Amniotic epithelial cell (primary cell): ENCODE measurements at regions not wholly inside any gene's neighbourhood (a gene's known extent, or its start where the extent isn't known, plus 50 kb on each side); places are given as distances from the start of the nearest gene placed in this dataset.

Experiments
- DNase-seq: peaks from one replicate; pipeline ENCODE4 v3.0.0-alpha.2; 2010; ENCODE audit warnings: low read depth

DNA sequence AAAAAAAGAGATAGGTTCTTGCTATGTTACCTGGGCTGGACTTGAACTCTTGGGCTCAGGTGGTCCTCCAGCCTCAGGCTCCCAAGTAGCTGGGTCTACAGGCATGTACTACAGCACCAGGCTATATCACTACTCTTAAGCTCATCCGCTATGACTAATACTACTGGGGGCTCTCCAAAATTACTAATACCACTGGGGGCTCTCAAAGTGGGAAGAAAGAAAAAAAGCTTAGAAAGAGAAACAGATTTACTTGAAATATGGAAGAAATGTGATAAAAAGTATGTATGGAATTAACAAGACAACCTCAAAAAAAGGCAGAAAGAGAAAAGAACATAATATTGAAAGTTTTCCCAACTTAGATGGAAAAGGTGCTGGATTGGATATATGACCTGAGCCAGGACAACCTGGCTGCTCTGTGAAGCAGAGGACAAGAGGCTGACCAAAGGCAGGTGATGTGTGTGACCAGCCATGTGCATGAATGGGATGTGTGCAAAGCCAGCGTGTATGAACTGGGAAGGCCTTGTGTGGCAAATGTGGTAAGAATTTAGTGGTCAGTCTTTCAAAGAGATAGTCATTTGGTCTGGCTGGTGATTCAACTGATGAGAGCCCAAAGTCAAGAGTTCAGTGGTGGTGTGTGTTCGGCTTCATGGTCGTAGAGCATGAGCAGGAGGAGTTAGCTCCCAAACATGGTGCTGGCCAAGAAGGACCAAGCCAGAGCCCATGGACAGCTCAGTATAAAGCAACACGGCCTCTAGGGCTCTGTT, 232.4 kb upstream of the KLF14 start:
- DNase-seq = peak; percentile 85

DNA sequence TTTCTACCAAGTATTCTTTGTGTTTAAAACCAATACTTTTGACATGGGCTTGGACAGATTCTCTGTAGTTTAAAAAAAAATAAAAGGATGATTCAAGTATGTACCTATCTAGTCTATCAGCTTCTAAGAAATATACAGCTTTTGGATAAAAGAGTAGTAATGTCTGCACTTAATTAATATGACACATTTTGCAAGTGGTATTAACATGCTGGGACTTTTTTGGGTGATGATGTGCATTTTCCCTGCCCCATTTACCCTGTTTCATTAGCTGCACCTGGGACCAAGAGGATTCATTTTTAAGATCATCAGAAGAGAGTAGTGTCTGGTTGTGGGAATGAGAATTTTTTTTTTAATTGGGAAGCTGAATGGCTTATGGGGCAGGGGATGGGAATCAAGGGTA, 236.2 kb upstream of the KLF14 start:
- no peak for DNase-seq

DNA sequence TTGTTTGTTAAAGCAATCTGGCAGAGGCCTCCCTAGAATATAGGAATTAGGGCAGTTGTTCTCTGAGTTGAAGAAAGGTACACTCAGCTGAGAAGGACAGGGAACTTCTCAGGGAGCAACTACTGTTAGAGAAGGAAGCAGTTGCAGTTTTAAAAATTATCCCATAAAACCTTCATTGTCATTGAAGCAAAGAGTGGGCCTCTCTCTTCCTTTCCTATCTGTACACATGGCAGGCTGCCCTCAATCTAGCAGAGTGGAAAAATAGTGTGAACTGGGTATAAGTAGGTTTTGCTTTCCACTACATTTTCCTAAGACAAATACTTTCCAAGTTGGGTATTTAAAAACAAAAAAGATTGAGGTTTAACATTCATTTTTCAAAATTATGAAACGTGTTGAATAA, 236.7 kb upstream of the KLF14 start:
- DNase-seq = no peak

DNA sequence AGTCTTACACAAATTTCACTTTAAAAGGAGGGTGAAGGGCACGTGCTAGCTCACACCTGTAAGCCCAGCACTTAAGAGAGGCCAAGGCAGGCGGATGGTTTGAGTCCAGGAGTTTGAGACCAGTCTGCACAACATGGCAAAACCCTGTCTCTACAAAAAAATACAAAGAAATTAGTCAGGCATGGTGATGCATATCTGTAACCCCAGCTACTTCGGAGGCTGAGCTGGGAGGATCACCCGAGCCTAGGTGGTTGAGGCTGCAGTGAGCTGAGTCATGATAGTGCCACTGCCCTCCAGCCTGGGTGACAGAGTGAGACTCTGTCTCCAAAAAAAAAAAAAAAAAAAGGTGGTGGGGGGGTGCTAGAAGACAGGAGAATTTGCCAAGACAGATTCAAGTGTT, 237.3 kb upstream of the KLF14 start:
- DNase-seq = no peak

DNA sequence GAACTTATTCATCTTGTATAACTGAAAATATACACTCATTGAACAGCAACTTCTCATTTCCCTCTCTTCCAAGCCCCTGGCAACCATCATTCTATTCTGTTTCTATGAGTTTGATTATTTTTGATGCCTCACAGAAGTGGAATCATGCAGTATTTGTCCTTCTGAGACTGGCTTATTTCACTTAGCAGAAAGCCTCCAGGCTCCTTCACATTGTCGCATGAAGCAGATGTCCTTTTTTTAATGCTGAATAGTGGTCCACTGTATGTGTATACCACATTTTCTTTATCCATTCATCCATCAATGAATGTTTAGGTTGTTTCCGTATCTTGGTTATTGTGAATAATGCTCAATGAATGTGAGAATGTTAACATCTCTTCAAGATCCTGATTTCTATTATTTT, 238.2 kb upstream of the KLF14 start:
- no peak for DNase-seq

DNA sequence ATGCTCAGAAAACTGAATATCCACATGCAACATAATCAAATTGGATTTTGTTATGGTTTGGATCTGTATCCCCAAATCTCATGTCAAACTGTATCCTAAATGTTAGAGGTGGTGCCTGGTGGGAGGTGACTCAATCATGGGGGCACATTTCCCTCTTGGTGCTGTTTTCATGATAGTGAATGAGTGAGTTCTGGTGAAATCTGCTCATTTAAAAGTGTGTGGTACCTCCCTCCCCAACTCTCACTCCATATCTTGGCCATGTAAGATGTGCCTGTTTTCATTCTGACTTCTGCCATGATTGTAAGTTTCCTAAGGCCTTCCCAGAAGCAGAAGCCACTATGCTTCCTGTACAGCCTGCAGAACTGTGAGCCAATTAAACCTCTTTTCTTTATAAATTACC, 239.6 kb upstream of the KLF14 start:
- no peak for DNase-seq

DNA sequence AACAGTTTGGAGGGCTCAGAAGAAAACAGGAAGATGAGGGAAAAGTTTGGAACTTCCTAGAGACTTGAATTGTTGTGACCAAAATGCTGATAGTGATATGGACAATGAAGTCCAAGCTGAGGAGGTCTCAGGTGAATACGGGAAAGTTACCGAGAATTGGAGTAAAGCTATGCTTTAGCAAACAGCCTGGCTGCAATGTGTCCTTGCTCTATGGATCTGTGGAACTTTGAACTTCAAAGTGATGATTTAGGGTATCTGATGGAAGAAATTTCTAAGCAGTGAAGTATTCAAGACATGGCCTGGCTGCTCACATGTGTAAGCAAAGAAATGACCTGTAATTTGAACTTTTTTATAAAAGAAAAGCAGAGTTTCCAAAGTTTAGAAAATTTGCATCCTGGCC, 240.2 kb upstream of the KLF14 start:
- no peak for DNase-seq

DNA sequence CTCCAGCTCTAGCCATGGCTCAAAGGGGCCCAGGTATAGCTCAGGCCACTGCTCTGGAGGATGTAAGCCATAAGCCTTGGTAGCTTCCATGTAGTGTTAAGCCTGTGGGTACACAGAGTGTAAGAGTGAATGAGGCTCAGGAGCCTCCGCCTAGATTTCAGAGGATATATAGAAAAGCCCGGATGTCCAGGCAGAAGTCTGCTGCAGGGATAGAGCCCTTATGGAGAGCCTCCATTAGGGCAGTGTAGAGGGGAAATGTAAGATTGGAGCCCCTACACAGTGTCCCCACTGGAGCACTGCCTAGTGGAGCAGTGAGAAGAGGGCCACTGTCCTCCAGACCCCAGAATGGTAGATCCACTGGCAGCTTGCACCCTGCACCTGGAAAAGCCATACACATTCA, 240.8 kb upstream of the KLF14 start:
- DNase-seq = no peak

DNA sequence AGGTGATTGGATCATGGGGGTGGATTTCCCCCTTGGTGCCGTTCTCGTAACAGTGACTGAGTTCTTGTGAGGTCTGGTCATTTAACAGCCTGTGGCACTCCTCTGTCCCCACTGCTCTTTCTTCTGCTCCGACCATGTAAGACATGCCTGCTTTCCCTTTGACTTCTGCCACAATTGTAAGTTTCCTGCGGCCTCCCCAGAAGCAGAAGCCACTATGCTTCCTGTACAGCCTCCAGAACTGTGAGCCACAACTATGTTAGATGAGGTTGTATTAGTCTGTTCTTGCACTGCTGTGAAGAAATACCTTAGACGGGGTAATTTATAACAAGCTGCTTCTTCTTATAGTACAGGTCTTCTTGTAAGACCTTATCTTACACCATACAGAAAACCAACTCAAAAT, 241.7 kb upstream of the KLF14 start:
- peak; percentile 25 for DNase-seq

DNA sequence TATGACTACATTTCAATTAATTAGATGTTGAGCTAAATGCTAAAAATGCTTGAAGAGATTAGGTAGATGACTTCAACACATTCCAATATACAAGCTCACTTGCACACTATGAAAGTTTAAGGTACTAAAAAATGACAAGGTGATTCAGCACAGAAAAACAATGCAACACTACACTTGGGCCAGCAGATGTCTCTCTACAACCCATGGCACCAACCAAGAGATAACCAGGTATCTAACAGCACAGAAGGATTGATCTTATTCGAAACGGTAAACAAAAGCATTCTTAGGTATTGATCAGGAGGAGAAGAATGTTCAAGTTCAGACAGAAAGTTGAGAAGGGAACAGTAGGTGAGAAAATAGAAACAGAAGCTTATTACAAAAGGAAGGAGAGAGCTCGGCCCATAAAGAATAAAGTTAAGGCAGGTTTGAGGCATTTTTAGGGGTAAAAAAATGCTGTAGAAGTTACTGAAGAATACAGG, 248.2 kb upstream of the KLF14 start:
- peak; percentile 61 for DNase-seq

DNA sequence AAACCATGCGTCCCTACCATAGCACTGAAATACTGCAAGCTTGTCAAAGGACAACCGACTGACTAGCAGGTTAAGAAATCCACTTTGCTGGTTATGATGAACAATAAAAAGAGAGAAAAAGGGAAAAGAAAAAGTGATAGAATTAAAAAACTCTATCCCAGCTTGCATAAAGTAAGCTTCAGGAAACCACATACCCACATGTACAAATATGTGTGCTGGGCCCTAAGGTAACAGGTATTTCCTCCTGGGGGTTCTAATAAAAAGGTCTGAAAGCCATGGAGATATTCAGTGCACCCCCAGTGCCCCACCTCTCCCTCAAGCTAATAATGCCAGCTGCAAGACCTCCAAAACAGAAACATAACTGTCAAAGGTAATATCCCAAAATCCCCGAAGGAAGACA, 248.6 kb upstream of the KLF14 start:
- DNase-seq = no peak

DNA sequence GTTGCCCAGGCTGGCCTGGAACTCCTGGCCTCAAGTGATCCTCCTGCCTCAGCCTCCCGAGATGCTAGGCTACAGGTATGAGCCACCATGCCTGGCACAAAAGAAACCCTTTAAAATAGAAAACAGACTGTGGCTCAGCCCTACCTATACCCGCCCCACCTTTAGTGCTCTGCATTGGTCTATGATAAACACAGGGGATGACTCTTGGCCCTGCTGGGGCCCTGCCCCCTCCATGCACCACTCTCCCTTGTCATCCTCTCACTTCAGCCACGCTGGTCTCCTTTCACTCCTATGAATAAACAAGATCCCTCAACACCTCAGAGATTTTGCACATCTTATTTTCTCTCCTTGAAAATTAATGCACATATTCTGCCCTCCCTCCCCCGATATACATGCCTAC, 251.4 kb upstream of the KLF14 start:
- no peak for DNase-seq

DNA sequence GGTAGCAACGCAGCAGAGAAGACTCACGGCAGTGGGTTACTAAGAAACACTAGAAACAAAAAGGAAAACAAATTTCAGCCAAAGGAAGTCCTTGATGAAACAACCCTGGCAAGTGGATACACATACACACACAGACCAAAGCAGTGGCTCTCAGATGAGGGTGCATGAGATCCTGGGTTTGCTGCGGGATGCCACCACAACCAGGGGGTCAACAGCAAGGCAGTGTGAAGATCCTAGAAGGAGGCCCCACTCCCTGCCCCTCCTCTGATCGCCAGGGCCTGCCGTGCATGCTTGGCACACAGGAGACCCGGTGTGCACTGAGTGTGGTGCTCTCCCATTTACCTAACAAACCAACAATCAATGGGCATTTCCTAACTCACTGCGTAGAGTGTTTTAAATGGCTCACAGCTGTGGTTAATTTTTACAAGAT, 252.3 kb upstream of the KLF14 start:
- no peak for DNase-seq

DNA sequence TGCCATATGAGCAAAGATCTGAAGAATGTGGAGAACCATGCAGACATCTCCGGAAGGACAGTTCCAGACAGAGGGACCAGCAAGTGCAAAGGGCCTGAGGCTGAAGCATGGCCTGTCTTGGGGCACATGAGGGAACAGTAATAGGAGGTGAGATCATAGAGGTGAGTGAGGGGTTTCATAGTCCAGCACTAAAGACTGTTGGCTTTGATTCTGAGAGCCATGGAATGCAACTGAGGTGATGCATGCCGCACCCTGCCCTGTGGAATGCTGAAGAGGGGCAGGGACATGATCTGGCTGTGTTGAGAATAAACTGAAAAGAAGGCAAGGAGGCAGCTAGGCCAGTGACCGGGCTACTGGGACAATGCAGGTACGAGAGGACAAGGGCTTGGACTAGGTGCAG, 253.1 kb upstream of the KLF14 start:
- DNase-seq = no peak

DNA sequence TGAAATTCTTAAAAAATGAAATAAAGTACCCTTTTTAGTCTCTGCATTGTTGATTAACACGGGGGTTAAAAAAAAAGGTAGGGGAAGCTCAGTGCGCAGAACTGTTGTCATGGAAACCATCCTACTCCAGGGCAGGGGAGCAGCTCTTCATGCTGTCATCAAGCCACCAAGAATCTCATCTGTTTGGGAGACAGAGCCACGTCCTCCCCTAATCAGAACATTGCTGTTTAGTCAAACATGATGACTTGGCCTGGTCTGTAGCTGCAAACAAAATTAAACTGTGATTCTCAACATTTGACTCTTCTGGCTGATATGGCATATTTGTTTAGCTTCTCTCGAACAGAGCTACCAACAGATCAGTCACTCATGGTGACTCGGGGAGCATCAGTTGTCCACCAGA, 254.4 kb upstream of the KLF14 start:
- DNase-seq = peak; percentile 36

DNA sequence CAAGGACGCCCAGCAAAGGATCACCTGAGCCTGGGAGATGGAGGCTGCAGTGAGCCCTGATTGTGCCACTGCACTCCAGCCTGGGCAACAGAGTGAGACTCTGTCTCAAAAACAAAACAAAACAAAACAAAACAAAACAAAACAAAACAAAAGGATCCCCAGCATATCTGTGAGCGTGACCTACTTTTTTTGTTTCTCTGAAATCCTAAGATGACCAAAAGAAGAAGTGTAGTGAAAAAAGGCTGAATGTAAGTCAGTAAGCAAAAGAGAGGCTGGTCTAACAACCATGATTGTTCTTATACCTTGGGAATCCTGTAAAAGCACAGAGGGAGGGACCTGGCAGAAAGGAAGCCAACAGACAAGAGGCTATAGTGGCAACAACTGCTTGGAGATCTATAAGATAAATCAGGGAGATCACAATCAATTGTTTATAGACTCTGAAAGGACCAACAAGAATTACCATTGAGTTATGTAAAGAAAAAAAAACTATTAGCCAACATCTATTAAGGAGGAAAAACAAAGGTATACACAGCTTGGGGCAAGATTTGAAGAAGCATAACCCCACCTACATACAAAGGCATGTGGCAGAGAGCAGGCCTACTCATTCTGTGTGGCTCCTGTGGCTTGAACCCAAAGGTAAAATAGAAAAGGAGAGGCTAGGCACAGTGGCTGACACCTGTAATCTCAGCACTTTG, 255.2 kb upstream of the KLF14 start:
- no peak for DNase-seq

DNA sequence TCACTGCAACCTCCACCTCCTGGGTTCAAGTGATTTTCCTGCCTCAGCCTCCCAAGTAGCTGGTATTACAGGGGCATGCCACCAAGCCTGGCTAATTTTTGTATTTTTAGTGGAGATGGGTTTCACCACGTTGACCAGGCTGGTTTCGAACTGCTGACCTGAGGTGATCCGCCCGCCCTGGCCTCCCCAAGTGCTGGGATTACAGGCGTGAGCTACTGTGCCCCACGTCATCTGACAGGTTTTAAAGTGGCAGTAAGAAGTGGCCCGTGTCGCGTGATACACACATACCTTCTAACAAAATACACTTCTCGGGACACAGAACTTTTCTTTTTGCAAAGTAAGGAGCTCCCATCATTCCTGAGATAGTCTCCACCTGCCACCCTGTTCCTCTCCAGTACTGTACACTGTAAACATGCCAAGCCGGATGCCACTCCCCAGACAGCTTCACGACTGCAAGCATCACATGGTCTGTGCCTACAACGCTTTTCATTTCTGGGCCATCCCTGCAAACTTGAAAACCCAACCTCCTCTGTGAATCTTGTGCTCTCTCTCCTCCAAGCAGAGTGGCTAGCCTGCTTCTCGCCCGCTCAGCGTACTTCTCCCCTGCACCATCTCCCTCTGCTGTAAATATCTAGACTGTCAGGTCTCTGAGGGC, 256.3 kb upstream of the KLF14 start:
- DNase-seq = no peak

DNA sequence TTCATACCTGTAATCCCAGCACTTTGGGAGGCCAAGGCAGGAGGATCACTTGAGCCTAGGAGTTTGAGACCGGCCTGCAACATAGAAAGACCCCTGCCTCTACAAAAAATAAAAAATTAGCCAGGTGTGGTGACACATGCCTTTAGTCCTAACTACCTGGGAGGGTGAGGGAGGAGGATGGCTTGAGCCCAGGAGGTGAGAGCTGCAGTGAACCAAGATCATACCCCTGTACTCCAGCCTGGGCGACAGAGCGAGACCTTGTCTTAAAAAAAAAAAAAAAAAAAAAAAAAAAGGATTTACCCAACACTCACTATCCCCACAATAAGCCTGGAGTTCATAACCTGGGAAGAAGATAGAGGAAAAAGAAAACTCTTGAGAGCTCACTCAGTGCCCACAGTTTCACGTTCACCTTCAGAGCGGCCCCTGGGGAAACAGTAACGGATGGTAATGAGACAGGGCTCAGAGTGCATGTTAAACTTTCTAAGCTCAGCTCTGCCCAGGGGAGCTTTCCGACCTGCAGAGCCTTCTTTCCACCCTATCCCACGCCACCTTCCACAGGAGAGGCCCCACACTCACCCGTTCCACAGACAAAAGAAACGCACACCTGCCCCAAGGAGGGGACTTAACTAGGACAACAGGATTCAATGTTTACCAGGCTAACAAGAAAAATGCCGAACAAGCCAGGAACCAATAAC, 259.8 kb upstream of the KLF14 start:
- no peak for DNase-seq

DNA sequence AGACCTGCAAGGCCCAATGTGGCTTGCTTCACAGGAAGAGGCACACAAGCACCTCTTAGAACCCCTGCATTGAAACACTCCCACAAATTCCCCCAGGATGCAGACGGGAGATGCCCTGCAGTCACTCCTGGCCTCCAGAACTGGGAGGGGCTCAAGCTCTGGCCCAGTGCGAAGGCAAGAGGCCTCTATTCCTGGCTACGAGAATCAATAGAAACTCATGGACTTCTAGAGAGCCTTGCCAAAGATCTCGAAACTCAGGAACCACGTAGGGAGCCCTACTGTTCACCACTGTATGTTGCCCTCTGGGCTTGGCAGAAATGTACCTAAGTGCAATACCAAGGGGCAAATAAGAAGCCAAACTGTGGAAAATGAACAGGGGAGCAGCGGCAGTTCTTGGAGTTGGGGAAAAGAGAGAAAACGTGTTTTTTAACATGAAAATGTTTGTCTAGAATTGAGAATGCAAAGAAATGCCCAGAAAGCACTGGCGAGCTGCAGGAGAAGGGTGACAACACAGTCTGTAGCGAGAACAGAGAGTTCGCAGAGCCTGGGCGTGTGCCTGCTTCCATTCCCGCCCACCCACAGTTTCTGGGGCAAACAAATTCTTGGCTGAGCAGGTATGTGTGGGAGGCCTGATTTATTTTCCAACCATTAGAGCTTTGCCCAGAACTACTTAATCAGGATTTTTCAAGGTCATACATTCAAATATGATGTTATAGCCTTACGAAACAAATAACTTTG, 260.5 kb upstream of the KLF14 start:
- DNase-seq = peak; percentile 87

DNA sequence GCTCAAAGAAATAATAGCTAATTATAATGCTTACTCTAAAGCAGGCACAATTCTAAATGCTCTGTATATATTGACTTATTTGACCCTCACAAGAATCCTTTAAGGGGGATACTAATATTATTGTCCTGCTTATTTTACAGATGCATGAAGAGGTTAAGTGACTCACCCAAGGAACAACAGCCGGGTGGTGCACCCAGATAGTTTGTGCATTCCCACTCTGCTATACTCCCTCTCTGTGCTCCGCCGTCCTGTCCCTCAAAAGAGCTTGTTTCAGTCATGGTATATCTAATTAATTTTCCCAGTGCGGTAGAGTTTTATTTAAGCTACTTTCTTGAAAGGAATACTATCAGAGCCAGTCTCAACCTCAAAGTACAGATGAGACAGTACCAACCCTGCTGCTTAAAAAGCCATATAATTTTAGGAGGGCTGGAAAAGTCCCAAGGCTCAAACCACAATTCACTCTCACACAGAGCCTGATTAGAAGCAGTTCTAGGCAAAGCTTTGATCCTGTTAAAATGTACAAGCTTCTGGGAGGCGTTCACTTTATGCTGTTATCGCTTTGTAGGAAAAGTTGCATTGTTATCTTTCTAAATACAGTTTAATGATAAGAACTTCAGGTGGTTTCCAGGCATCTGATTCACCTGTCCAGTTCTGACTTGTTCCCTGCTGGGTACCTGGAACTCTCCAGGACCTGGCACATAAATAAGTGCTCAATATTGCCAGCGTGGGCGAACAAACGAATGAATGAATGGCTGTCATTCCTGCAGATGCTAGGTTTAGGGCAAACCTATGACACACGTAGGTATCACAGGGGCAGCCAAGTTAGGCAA, 261.5 kb upstream of the KLF14 start:
- DNase-seq = peak; percentile 58
